ENCODE measurements at regions not wholly inside any gene's neighbourhood (a gene's known extent, or its start where the extent isn't known, plus 50 kb on each side); places are given as distances from the start of the nearest gene placed in this dataset.

DNA sequence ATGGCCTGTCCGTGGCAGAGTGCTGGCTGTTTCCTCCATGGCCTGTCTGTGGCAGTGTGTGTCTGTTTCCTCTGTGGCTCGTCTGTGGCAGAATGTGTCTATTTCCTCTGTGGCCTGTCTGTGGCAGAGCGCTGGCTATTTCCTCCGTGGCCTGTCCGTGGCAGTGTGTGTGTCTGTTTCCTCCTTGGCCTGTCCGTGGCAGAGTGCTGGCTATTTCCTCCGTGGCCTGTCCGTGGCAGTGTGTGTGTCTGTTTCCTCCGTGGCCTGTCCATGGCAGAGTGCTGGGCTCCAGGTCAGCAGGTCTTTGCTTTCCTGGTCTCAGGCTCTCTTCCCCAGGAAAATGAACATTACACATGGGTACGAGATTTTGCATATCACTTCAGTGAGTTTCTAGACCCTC, 138.4 kb upstream of the IPO9 start:
- no peak for FAIRE-seq

DNA sequence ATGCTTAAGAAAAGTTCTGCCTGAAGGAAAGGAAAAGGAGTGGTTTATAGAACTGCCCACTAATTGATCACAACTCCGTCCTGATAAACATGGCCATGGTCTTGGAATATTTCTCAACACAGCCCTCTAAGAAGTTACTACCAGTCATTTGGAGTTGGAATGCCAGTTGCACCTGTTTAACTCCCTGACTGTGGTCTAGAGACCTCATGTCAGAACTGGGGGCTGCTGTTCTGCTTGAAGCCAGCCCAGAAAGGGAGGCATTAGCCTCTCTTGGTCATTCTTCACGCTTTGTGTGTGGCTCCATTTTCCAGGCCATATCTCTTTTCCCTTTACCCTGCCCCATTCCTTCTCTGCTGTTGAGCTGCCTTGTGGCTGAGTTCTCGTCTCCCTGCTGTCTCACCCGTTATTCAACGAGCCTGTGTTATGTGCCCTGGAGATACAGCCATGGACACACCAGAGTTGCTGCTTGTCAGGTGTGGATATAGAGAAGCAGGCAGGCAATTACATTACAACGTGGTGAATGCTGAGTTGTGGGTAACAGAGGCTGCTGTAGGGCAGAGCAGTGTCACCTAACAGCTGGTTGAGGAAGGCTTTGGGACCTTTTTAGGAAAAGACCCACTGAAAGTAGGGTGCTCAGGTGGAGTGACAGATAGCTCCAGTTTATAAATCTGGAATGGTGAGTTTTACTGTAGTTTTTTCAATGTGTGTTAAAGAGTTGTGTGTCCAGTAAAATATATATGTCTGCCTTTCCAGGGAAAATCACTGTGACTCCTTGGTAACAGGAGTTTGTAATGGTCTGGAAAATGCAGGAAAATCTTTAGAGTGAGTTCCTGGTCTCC, 137.0 kb upstream of the IPO9 start:
- FAIRE-seq = no peak

DNA sequence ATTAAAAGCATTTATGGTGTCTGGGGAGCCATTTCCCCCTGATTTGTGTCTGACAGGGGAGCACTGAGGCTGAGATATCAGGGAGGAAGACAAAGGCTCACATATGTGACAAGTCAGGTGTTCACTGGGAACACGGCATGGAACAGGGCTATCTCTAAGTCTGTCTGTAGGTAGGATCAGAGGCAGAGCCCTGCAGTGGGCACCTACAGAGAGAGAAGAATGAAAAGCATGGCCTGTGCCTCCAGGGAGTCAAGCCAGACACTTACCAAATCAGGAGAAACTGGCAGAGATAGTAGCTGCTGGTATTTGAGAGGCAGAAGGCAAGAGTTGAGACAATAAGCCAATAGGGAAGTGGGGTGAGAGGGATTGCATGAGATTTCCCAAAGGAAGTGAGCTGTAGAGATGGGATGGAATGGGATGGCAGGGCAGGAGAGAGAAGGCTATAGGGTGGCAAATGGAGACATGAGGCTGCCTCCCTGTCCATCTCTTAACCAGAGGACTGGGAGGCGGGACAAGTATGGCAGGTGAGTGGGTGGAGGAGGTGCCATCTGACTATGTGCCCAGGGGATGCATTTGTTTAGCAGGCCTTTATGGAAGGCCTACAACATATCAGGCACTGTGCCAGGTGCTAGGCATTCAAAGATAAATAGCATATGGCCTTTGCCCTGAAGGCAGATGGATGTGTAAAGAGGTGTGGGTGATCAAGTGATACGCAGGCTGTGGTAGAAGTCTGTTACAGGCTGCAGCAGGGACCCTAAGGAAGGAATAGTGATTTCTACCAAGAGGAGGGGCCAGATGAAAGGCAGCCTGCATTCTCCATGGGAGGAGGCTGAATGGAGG, 136.2 kb upstream of the IPO9 start:
- FAIRE-seq = no peak

DNA sequence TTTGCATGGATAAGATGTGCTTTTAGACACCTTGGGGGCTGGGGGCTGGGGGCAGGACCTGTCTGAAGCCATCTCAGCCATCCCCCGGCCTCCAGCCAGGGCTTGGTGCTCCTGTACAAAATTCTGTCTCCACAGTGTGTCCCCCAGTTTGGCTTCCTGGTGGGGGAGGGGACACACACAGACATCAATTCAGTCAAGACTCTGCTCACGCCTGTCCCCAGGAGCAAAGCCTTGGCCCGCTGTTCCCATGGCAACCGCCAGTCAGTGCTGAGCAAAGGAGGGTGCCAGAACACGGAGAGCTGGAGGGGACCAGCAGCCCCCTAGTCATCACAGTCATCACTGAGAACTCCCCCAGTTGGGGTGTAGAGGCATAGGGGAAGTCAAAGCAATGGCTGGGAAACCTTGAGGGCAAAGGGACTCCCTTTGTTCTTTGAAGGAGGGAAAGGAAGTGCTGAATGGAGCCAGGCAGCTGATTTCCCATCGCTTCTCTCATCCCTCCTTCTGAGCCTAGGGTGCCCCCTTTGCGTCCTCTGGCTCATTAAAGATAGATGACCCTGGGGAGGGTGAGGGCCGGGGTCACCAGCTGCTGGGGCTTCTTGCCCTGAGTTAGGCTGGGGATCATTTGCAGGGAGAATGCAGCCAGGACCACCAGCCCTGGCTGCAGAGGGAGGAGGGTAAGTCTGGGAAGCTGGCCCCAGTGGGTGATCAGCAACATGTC, 134.9 kb upstream of the IPO9 start:
- FAIRE-seq = no peak

DNA sequence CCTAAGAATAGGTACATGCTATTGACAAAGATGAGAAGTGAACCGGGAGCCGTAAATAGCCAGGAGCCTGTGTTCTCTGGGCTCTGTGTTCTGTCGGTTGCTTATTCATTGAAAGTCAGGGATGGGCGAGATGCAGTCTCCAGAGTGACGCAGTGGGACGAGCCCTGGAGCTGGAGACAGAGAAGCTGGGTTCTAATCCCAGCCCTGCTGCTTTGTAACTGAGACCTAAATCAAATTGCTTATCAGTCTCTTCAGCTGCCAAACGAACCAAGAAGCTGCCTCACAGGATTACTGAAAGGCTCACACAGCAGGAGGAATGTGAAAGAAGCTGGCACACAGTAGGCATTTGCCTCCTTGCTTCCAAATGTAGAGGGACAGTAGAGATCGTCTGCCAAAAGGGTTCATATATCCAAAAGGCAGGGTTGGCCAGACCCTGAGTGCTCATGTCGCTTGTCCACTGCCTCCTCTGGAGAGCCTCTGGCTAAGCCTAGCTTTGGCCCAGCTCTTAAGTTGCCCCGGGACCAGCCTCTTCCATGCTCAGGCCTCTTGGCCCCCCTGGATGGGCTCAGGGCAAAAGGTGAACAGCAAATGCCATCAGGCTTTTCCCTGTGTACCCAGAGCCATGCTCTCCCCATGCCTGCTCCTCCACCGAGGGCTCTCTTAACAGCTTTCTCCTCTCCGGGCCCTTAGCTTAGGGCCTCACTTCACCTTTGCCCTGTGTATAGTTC, 134.2 kb upstream of the IPO9 start:
- FAIRE-seq = no peak

DNA sequence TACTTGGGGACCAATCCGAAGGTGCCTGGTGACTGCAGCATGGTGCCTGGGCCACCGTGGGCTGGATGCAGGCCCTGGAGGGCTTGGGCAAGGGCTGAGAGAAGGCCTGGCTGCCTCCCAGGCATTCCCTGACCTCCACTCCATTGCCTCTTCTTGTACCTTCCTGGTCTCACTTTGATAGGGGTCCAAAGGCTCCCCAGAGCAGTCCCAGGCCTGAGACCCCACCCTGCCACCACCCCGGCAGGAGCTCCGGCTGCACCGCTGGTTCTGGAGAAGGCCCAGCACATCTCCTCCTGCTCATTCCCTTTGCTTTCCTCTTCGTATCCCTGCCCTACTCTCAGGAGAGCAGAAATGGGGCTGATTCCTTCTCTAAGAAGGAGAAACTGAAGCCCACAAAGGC, 133.3 kb upstream of the IPO9 start:
- no peak for FAIRE-seq

DNA sequence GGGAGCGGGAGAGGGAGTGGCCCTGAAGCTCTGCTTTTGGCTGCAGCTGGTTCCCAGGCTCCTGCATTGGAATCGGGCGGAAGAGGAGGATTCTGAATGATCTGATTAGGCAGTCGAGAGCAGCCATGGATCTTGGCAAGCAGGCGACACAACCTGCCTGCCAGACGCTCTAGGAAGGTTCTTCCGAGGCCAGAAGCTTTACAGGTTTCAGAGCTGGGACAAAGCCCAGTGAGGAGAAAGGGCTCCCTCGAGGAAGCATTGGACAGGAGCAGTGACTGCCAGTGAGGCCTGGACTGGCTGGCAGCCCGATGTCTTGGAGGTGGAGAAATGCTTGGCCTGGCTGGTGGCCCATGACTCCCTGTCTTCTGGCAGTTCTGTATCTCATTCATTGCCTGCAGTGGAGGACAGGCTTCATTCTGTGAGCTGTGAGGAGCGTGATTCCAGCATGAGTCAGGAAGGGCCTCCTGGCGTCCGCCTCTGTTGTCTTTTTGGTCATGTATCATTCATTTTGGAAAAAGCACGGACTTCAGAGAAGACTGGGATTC, 132.7 kb upstream of the IPO9 start:
- FAIRE-seq = no peak

DNA sequence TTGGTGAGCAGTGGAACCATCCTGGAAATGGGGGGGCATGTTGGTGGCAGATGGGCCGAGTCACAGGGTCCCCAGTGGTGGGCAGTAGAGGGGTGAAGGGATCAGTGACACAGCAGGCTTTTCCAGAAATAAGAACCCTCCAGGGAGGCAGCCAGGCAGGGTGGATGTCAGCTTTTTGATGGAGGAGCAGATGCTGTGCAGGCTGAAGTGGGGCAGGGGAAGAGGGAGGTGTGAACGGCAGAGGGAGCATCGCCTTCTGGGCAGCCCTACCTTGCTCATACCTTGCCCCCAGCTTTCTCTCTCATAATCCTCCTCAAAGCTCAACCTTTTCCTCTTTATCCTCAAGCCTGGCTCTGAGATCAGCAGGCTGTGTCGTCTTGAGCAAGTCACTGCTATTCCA, 131.8 kb upstream of the IPO9 start:
- FAIRE-seq = no peak

DNA sequence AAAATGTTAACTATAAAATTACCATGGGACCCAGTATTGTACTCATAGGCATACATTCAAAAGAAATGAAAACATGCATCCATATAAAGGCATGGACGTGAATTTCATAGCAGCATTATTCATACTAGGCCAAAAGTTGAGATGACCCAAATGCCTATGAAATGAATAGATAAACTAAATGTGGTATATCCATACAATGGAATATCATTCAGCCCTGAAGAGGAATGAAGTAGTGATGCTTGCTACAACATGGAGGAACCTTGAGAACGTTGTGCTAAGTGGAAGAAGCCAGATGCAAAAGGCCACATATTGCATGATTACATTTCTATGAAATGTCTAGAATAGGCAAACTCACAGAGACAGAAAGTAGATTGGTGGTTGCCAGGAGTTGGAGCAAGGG, 127.1 kb upstream of the IPO9 start:
- no peak for FAIRE-seq

DNA sequence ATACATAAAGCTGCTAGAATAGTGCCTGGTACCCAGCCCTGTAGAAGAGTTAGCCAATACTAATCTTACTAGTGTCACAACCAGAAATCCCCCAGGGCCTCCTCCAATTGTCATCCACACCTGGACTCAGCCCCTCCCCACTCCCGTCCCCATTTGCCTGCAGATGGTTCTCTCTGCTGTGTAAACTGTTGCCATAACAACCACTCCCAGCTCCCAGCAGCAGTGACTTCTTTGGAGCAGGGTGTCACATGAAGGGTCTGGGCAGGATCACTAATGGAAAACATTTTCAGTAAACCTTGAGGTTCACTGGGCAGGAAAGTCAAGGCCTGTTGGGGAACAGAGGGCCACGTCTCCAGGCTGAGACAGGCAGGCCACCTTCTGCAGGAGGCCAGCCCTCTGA, 126.0 kb upstream of the IPO9 start:
- FAIRE-seq = no peak

DNA sequence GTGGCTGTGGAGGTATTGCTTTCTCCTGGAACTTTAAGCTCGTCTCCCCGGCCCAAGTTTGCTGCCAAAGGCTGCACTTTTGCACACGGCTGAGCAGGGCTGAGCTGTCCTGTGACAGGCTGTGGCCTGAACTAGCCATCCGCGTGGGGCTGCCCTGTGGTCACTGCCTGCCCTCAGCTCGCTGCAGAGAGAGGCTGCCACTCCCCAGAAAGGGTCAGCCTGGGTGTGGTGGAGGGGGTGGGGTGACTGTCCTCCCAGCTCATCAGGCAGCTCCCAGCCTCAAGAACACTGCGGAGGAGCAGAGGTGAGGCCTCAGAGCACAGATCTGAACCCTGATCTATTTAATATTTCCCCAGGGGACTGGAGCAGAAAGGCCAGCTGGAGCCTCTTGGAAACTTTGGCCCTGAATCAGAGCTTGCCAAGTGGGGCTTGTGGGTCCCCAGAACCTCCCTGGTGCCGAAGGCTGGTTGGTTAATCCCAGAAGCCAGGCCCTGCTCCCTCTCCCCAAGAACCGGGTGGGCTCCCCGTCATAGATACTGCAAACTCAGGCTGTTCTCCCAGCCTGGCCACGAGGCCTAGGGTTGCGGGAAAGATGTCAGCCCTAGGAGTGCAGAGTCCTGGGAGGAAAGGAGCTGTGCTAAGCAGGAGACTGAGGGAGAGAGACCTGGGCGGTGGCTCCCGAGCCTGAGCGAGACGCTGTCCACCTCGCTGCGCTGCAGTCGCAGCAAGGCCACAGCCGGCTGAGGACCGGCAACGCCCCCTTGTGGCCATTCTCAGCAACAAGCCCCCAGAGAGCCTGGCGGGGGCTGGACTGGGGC, 125.1 kb upstream of the IPO9 start:
- peak; percentile 46 for FAIRE-seq

DNA sequence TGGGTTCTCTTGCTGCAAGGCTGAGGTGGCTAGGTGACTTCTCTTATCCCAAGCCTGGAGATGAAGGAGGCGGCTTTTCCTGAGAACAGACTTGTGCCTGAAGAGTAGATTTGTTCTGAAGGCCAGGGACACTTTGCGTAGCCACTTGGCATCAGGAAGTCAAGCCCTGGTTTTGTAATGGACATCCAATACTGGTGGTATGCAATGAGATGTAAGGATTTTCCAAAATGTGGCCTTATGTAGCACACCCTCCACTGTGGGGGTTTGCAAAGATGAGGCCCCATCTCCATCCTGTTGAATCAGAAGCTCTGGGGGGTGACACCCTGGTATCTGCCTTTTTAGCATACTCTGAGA, 124.5 kb upstream of the IPO9 start:
- no peak for FAIRE-seq

DNA sequence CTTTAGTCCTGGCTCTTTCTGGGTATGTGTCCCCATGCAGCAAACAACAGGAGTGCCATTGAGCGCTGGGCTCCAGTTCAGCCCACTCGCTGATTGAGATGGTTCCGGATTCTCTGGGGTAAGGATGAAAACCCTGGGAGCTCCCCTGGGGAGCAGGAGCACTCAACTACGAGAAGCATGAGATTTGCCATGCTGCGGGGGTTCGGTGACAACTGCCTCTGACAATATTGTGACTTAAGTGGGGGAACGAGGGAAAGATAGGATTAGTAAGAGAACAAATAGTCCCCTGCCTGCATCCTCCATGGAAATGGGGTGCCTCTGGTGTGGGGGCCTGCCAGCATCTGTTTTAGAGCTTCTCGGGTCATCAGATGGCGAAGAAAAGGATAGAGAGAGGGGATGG, 123.6 kb upstream of the IPO9 start:
- FAIRE-seq = no peak

DNA sequence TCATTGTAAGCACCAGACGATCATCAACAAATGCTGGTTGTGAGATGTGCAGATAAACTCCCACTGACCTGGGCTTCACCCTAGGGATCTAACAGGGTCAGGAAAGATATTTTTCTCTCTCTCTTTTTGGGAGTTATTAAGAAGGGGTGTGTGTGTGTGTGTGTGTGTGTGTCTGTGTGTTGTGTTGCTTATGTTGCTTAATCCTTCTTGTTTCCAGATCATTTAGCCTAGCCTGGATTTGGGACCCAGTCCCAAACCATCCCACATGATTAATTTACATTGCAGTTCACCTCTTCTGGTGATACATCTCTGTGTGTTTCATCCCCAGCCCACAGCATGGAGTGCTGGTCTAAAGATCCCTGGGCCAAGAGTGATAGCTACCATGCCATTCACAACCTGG, 122.8 kb upstream of the IPO9 start:
- FAIRE-seq = no peak

DNA sequence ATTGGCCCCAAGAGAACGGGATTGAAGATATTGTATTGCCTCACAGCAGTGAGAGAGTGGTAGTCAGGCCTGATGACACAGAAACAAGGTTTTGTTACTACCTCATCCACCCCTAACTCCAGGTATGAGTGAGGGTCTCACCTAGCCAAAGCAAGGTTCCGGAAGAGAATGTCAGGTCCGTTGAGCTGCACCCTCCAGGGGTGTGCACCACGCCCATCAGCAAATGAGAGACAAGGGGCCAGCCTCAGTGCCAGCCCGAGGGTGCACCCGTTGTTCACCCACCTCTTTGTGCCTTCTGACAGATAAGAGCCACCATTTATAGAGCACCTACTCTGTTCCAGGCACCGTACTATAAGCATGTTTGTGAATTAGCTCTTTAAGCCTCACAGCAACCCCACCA, 121.9 kb upstream of the IPO9 start:
- FAIRE-seq = no peak

DNA sequence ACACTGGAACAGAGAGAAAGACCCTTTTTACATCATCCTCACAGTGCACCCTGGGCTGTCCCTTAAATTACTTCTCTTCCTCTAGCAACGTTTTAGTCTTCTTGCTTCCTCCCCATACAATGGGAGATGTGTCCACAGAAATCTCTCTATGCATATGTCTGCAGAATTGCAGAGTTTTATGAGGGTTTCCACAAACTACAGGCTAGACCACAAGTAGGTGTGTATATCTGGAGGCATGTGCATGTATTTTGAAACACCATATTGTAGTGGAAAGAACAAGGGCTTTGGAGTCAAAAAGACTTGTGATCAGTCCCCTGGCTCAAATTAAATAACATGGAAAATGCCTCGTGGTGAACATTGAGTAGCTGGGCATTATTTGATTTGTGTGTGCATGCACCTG, 121.3 kb upstream of the IPO9 start:
- FAIRE-seq = no peak

DNA sequence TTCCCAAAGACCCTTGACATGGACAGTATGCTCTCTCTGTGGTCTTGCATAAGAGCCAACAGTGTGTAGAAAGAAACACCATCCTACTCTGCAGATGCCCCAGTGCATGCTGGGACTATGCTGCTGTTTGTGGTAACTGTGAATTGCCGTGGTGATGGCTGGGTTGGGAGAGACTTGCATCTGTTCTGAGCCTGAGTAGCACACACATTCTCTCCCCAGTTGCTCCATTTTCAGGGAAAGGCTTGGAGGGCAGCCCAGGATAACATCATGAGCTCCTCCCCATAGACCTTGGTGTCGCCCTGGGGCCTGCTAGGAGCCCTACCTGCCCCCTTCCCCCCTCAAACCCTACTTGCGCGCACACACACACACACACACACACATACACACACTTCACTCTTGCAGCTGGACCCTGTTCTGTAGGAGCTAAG, 120.9 kb upstream of the IPO9 start:
- FAIRE-seq = no peak

DNA sequence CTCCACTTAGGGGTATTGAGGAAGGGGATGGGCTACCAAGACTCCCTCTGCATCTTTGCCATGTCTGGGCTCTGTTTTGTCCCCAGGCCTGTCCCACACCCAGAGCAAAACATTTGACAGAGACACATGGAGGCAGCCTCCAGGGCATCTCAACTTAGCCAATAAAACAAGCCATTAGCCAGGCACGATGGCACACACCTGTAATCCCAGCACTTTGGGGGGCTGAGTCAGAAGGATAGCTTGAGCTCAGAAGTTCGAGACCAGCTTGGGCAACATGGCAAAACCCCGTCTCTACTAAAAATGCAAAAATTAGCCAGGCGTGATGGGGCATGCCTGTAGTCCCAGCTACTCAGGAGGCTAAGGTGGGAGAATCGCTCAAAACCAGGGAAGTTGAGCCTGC, 120.3 kb upstream of the IPO9 start:
- no peak for FAIRE-seq

DNA sequence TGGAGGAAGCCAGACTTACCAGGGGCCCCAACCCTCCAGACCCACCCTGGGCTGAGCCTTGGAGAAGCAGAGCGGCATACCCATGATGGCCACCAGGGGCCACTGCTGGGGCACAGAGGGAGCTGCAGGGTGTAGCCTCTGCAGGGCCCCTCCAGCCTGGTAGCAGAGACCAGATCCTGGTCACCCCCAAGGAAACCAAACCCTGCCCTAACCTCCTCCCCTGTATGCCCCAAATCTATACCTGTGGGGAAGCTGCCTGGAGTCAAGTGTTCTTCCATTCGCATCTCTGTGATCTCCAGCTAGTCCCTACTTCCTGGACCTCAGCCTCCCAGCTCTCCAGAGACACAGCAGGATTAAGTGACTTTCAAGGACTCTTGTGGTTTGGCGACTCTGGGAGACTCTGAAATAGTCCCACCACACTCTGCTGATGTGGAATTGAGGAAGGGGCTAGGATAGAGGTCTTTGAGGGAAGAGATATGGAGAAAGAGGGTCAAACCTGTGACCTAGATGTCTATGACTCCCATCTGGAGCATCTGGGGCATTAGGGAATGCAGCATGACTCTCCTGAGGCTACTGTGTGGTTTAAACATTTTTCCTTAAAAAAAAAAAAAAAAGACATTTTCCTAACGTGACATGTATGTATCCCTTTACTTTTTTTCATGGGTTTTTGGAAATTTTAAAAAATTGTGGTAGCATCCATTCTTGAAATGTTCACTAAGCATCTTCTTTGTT, 119.2 kb upstream of the IPO9 start:
- no peak for FAIRE-seq

DNA sequence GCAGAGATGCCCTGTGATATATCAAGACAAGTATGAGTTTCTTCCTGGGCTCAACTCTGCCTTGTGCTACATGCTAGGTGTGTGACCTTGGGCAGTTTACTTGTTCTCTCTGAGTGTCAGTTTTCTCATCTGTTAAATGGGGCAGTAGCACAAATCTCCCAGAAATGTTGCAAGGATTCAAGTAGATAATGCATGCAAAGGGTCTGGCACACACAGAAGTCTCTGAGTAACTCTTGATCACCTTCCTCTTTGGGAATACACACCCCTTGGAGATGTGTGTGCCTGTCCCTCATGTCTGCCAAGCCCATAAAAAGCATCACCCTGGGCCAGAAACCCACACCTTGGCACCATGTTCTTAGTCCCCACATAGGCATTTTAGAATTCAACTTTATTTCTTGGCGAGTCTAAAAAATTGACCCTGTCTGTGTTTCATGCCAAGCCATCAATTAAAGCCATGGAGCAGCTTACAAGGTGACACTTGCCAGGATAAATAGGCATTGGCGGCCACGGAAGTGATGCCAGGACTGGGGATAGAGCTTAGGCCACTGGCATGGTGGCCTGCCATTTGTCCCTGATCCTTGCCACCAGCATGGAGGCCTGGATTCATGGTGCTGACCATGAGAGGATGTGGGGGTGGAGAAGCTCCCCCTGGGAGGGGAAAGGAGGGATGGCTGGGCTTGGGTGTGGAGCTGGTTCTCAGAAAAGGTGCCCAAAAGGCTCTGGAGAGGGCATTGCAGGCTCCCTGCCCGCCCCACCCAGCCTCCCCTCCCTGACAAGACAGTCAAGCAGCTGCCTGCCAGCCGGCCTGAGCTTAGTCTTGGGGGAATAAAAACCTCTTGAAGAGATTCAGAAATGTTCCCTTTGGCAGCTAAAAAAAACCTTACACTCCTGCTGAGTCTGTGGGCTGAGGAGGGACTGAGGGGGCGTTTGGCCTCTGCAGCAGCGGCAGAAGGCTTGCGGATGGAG, 118.0 kb upstream of the IPO9 start:
- no peak for FAIRE-seq
